Neural cell (in vitro differentiated cells): ENCODE measurements at regions not wholly inside any gene's neighbourhood (a gene's known extent, or its start where the extent isn't known, plus 50 kb on each side); places are given as distances from the start of the nearest gene placed in this dataset.

ENCODE experiments used
- EP300 ChIP-seq: fragments of 450-650 bp; conservative IDR thresholded peaks from 2 replicates; pipeline ENCODE4 v1.6.1; 2014; ENCODE audit warnings: antibody characterized with exemption, mild to moderate bottlenecking, moderate library complexity; ENCODE audit not compliant: poor library complexity, severe bottlenecking
- EZH2 ChIP-seq: fragments of 200-600, 300-800 bp; shearing (Covaris generic), sonication (generic); IDR thresholded peaks from 2 replicates; pipeline ENCODE4 v1.6.1; 2014; ENCODE audit warnings: antibody characterized with exemption, low read length, borderline replicate concordance, mild to moderate bottlenecking; ENCODE audit not compliant: insufficient read depth, poor library complexity, severe bottlenecking
- MXI1 ChIP-seq: fragments of 450-650 bp; conservative IDR thresholded peaks from 2 replicates; pipeline ENCODE4 v1.6.1; 2014; ENCODE audit warnings: antibody characterized with exemption, mild to moderate bottlenecking; ENCODE audit not compliant: poor library complexity, severe bottlenecking
- POLR2AphosphoS5 ChIP-seq: IDR thresholded peaks from 2 replicates; pipeline ENCODE4 v1.6.1; 2012
- RAD21 ChIP-seq: fragments of 450-650 bp; conservative IDR thresholded peaks from 2 replicates; pipeline ENCODE4 v1.6.1; 2014; ENCODE audit warnings: antibody characterized with exemption, mild to moderate bottlenecking, moderate library complexity
- SMC3 ChIP-seq: fragments of 450-650 bp; conservative IDR thresholded peaks from 2 replicates; pipeline ENCODE4 v1.6.1; 2014; ENCODE audit warnings: antibody characterized with exemption, mild to moderate bottlenecking, moderate library complexity; ENCODE audit not compliant: poor library complexity
- TAF1 ChIP-seq: IDR thresholded peaks from 2 replicates; pipeline ENCODE4 v1.6.1; 2012; ENCODE audit warnings: low read depth
- TF ChIP-seq, protein P1 (sequence below): fragments of 450-650 bp; IDR thresholded peaks from 2 replicates; pipeline ENCODE4 v1.5.1; 2014; ENCODE audit warnings: antibody characterized with exemption, mild to moderate bottlenecking, moderate library complexity; ENCODE audit not compliant: poor library complexity, severe bottlenecking
- TF ChIP-seq, protein P2 (sequence below): IDR thresholded peaks from 2 replicates; pipeline ENCODE4 v1.6.1; 2012; ENCODE audit warnings: borderline replicate concordance

DNA sequence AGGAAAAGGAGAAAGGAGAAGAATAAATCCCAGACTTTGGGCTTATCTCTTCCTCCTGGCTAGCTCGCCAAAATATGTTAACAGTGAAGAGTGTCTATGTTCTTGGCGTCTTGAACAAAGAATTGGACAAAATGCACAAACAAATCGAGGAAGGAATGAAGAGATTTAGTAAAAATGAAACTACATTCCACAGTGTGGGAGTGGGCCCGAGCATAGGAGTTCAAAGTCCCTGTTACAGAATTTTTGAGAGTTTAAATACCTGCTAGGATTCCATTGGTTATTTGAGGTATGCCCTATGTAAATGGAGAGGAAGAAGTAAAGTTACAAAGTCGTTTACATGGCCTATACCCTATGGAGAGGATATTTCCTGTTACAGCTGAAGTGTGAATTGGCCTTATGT, 525.1 kb upstream of the CNTN5 start:
- TF ChIP-seq, protein P1, sequence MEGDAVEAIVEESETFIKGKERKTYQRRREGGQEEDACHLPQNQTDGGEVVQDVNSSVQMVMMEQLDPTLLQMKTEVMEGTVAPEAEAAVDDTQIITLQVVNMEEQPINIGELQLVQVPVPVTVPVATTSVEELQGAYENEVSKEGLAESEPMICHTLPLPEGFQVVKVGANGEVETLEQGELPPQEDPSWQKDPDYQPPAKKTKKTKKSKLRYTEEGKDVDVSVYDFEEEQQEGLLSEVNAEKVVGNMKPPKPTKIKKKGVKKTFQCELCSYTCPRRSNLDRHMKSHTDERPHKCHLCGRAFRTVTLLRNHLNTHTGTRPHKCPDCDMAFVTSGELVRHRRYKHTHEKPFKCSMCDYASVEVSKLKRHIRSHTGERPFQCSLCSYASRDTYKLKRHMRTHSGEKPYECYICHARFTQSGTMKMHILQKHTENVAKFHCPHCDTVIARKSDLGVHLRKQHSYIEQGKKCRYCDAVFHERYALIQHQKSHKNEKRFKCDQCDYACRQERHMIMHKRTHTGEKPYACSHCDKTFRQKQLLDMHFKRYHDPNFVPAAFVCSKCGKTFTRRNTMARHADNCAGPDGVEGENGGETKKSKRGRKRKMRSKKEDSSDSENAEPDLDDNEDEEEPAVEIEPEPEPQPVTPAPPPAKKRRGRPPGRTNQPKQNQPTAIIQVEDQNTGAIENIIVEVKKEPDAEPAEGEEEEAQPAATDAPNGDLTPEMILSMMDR, result no peak
- TF ChIP-seq POLR2AphosphoS5, result no peak
- no peak for TF ChIP-seq EP300
- TF ChIP-seq EZH2, result no peak
- no peak for TF ChIP-seq SMC3
- no peak for TF ChIP-seq TAF1
- TF ChIP-seq, protein P2, sequence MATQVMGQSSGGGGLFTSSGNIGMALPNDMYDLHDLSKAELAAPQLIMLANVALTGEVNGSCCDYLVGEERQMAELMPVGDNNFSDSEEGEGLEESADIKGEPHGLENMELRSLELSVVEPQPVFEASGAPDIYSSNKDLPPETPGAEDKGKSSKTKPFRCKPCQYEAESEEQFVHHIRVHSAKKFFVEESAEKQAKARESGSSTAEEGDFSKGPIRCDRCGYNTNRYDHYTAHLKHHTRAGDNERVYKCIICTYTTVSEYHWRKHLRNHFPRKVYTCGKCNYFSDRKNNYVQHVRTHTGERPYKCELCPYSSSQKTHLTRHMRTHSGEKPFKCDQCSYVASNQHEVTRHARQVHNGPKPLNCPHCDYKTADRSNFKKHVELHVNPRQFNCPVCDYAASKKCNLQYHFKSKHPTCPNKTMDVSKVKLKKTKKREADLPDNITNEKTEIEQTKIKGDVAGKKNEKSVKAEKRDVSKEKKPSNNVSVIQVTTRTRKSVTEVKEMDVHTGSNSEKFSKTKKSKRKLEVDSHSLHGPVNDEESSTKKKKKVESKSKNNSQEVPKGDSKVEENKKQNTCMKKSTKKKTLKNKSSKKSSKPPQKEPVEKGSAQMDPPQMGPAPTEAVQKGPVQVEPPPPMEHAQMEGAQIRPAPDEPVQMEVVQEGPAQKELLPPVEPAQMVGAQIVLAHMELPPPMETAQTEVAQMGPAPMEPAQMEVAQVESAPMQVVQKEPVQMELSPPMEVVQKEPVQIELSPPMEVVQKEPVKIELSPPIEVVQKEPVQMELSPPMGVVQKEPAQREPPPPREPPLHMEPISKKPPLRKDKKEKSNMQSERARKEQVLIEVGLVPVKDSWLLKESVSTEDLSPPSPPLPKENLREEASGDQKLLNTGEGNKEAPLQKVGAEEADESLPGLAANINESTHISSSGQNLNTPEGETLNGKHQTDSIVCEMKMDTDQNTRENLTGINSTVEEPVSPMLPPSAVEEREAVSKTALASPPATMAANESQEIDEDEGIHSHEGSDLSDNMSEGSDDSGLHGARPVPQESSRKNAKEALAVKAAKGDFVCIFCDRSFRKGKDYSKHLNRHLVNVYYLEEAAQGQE, result no peak
- no peak for TF ChIP-seq MXI1
- no peak for TF ChIP-seq RAD21
